GM20000 (cell line): ENCODE measurements at regions not wholly inside any gene's neighbourhood (a gene's known extent, or its start where the extent isn't known, plus 50 kb on each side); places are given as distances from the start of the nearest gene placed in this dataset.
"Not testable (repeated sequence)": the region's sequence is repeated elsewhere in the genome, so short reads cannot be mapped to it uniquely, and the experiment has no call there.

ENCODE experiments used
- DNase-seq: peaks from one replicate; pipeline ENCODE4 v3.0.0; 2012; ENCODE audit warnings: low spot score
- CTCF ChIP-seq: IDR thresholded peaks from 2 replicates; pipeline ENCODE4 v1.5.1; 2012; ENCODE audit warnings: mild to moderate bottlenecking, control low read depth; ENCODE audit errors: extremely low read depth, missing control alignments

- no peak for TF ChIP-seq CTCF
- no peak for DNase-seq
Measured at GRCh38 chr2:58336416-58336815, 95.3 kb upstream of the FANCL start.

- no peak for TF ChIP-seq CTCF
- DNase-seq, result no peak
Measured at GRCh38 chr2:58334414-58334813, 93.3 kb upstream of the FANCL start.

GRCh38 chr2:58325296-58325895, 84.3 kb upstream of the FANCL start:
- DNase-seq, result not testable (repeated sequence)

- DNase-seq, result no peak
- no peak for TF ChIP-seq CTCF
Measured at GRCh38 chr2:58319481-58319880, 78.4 kb upstream of the FANCL start.

- not testable (repeated sequence) for DNase-seq
Measured at GRCh38 chr2:58318949-58319348, 77.8 kb upstream of the FANCL start.

GRCh38 chr2:58313926-58314325, 72.8 kb upstream of the FANCL start:
- no peak for DNase-seq
- no peak for TF ChIP-seq CTCF

GRCh38 chr2:58308435-58308834, 67.3 kb upstream of the FANCL start:
- no peak for DNase-seq
- no peak for TF ChIP-seq CTCF

- DNase-seq, result no peak
- TF ChIP-seq CTCF, result no peak
Measured at GRCh38 chr2:58304843-58305242, 63.7 kb upstream of the FANCL start.

GRCh38 chr2:58299123-58299522, 58.0 kb upstream of the FANCL start:
- no peak for DNase-seq
- no peak for TF ChIP-seq CTCF
